ENCODE measurements at regions not wholly inside any gene's neighbourhood (a gene's known extent, or its start where the extent isn't known, plus 50 kb on each side); places are given as distances from the start of the nearest gene placed in this dataset.

- no peak overlapping the region for H3K4me3 Mint-ChIP-seq
- no peak for DNase-seq (ENCODE audit: extremely low spot score, unreplicated experiment)
- no peaks in the 10 kb centered on the region for H3K27me3 Mint-ChIP-seq
- H3K4me1 Mint-ChIP-seq (ENCODE audit: unreplicated experiment): no peaks in the 10 kb centered on the region
- H3K27ac Mint-ChIP-seq: no peak overlapping the region
- no peaks in the 10 kb centered on the region for H3K9me3 Mint-ChIP-seq
- no peak for TF ChIP-seq CTCF (conservative IDR thresholded peaks at IDR 0.05)
- no peaks in the 10 kb centered on the region for H3K36me3 Mint-ChIP-seq
Measured at GRCh38 chr2:211114826-211115455, 558.5 kb downstream of the CPS1 start.

DNA sequence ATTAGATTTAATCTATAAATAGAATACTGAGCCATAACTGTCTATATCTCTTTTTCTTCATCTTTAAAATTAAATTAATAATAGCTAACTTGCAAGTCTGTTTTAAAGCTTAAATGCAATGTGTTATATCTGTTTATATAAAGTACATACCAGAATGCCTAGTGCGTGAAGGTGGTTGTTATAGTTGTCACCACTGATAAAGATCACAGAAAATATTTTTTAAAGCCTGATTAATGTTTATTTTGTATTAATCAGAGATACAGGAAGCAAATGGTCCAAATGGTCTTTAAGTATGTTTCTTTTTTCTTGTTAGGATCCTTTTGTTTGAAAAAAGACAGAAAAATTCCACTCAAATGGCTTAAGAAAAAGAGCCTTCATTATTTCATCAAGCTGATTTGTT lies 560.6 kb downstream of the CPS1 start:
- no peak for TF ChIP-seq CTCF (conservative IDR thresholded peaks at IDR 0.05)
- DNase-seq (ENCODE audit: extremely low spot score, unreplicated experiment): no peak
- H3K9me3 Mint-ChIP-seq: no peaks in the 10 kb centered on the region
- no peak overlapping the region for H3K4me3 Mint-ChIP-seq
- H3K27me3 Mint-ChIP-seq: no peaks in the 10 kb centered on the region
- H3K27ac Mint-ChIP-seq: no peak overlapping the region
- no peaks in the 10 kb centered on the region for H3K4me1 Mint-ChIP-seq (ENCODE audit: unreplicated experiment)
- no peaks in the 10 kb centered on the region for H3K36me3 Mint-ChIP-seq

- no peaks in the 10 kb centered on the region for H3K9me3 Mint-ChIP-seq
- H3K4me1 Mint-ChIP-seq (ENCODE audit: unreplicated experiment): no peaks in the 10 kb centered on the region
- H3K27ac Mint-ChIP-seq: no peak overlapping the region
Measured at GRCh38 chr2:211126256-211126655, 569.9 kb downstream of the CPS1 start.

GRCh38 chr2:211127501-211127900 lies 571.1 kb downstream of the CPS1 start:
- Mint-ChIP-seq H3K4me1 (ENCODE audit: unreplicated experiment) (no peaks in the 10 kb centered on the region), H3K27me3 (no peaks in the 10 kb centered on the region), H3K9me3 (no peaks in the 10 kb centered on the region), H3K27ac (no peak overlapping the region), H3K36me3 (no peaks in the 10 kb centered on the region), H3K4me3 (no peak overlapping the region)
- no peak for DNase-seq (ENCODE audit: extremely low spot score, unreplicated experiment)
- no peak for TF ChIP-seq CTCF (conservative IDR thresholded peaks at IDR 0.05)

More at GRCh38 chr2:211126256-211126655, 569.9 kb downstream of the CPS1 start:
- no peak for TF ChIP-seq CTCF (conservative IDR thresholded peaks at IDR 0.05)
- Mint-ChIP-seq H3K27me3 (no peaks in the 10 kb centered on the region), H3K36me3 (no peaks in the 10 kb centered on the region), H3K4me3 (no peak overlapping the region)
- DNase-seq (ENCODE audit: extremely low spot score, unreplicated experiment): no peak

DNA sequence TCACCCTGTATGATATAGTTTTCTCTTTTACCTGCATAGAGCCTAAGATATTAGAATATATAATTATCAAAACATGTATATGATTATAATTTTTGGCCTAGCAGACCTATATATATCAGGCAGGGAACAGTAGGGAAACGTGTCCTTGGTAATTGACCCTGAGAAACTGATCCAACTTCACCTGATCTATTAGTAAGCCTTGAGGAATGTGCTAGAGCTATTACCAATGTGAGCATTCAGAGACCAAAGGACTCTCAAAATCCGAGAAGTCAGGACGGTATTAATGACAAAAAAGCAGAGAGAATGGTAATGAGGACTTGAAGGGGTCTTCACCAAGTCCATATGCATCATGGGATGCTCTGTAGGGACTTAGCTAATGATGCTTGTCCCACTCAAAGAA lies 571.9 kb downstream of the CPS1 start:
- no peak overlapping the region for H3K4me3 Mint-ChIP-seq
- no peaks in the 10 kb centered on the region for H3K9me3 Mint-ChIP-seq
- H3K27ac Mint-ChIP-seq: no peak overlapping the region
- no peak for TF ChIP-seq CTCF (conservative IDR thresholded peaks at IDR 0.05)
- no peaks in the 10 kb centered on the region for H3K4me1 Mint-ChIP-seq (ENCODE audit: unreplicated experiment)
- no peak for DNase-seq (ENCODE audit: extremely low spot score, unreplicated experiment)
- no peaks in the 10 kb centered on the region for H3K36me3 Mint-ChIP-seq
- H3K27me3 Mint-ChIP-seq: no peaks in the 10 kb centered on the region

- no peak overlapping the region for H3K27ac Mint-ChIP-seq
- H3K9me3 Mint-ChIP-seq: no peaks in the 10 kb centered on the region
- no peaks in the 10 kb centered on the region for H3K4me1 Mint-ChIP-seq (ENCODE audit: unreplicated experiment)
- H3K27me3 Mint-ChIP-seq: no peaks in the 10 kb centered on the region
- H3K36me3 Mint-ChIP-seq: no peaks in the 10 kb centered on the region
- DNase-seq (ENCODE audit: extremely low spot score, unreplicated experiment): no peak
- no peak overlapping the region for H3K4me3 Mint-ChIP-seq
- no peak for TF ChIP-seq CTCF (conservative IDR thresholded peaks at IDR 0.05)
Measured at GRCh38 chr2:211129798-211130197, 573.4 kb downstream of the CPS1 start.
